GM19351 (cell line): ENCODE measurements at regions not wholly inside any gene's neighbourhood (a gene's known extent, or its start where the extent isn't known, plus 50 kb on each side); places are given as distances from the start of the nearest gene placed in this dataset.

Experiments used
- ATAC-seq: cut with Tn5 transposase; IDR thresholded peaks from one replicate; pipeline ENCODE4 v1.9.1; 2021; ENCODE audit warnings: mild to moderate bottlenecking, moderate library complexity; ENCODE audit not compliant: unreplicated experiment

GRCh38 chr20:24862606-24863005, 86.5 kb upstream of the CST7 start:
- no peak for ATAC-seq

GRCh38 chr20:24863356-24863755, 85.7 kb upstream of the CST7 start:
- ATAC-seq = no peak

DNA sequence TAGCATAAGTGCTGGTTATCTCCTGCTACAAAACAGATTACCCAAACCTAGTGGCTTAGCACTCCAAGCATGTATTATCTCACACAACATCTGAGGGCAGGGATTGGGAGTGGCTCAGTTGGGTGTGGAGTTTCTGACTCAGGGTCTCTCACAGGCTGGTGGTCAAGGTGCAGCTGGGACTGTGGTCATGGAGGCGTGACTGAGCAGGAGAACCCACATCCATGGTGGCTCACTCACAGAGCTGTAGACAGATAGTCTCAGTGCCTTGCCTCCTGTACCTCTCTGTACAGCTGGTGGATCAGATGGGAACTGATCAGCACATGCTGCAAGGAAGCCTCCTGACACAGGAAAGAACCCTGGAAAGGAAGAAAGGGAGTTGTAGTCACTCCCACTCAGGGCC, 83.1 kb upstream of the CST7 start:
- ATAC-seq = no peak

DNA sequence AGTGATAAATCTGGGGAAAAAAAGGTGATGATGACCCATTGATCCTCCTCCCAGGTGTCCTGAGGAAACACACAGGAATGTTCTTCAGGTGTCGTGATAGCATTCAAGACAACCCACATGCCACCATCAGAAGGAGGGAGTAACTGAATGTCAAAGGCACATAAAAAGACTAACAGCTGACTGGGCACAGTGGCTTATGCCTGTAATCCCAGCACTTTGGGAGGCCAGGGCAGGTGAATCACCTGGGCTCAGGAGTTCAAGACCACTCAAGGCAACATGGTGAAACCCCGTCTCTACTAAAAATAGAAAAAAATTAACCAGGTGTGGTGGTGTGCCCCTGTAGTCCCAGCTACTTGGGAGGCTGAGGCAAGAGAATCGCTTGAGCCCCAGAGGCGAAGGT, 82.3 kb upstream of the CST7 start:
- ATAC-seq = no peak

DNA sequence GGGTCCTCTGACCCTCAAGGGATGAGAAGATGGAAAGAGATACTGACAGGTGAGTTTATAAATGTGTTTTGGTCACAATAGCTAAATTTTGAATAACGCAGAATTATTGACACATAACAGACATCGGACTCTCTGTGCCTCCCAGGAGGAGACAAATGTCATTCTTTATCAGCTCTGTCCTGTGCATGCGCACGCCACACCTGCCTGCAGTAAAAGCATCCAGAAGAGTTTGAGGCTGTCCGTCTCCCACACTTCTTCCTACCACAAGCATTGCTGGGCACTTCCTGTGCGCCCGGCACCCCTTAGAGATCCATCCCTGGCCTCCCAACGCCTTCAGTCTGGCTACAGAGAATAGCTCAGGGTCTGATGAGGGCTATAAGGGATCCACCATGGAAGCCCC, 81.5 kb upstream of the CST7 start:
- ATAC-seq = no peak

- no peak for ATAC-seq
Observed at GRCh38 chr20:24868396-24868927, 80.6 kb upstream of the CST7 start.

DNA sequence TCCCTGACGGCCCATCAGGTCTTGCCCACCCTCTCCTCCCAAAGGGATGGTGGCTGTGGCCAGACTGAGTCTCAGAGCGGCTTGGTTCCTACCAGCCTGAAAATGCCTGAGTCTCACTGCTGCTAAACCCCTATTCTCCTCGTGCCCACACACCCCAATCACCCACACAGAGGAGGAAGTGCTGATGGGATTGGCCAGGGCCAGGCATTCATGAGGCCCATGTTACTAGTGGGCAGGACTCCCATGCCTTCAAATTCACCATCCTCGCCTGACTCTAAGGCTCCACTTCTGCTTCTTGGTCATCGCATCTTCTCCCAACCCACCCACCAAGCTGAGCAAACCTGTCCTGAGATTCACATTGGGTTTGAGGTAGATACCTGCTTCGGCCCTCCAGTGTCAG, 80.1 kb upstream of the CST7 start:
- no peak for ATAC-seq

DNA sequence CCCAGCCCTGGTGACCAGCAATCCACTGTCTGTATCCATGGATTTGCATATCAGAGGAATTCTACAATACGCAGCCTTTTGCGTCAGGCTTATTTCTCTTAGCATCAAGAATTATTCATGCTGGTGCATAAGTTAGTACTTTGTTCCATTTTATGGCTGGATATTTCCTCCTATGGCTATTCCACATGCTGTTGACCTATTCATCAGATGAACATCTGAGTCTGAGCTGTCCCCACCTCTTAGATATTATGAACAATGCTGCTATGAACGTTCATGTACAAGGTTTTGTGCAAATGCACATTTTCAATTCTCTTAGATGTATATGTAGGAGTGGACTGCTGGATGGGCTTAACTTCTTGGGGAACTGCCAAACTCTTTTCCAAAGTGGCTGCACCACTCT, 79.0 kb upstream of the CST7 start:
- no peak for ATAC-seq

DNA sequence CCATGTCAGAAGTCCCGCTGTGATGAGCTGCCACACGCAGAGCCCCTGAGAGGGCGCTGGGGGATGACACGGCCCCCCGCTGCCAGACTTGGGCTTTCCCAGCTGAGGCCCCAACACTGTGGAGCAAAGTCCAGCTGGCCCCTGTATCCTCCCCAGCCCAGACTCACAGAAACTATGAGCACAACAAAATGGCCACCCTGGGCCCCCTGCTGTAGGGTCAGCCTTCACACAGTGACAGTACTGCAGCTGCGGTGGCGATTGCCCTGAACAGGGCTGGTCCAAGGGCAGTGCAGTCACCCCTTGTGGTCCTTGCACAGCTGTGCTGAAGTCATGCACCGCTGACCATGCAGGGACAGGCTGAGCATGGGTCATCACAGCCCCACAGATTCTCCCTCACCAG, 78.2 kb upstream of the CST7 start:
- ATAC-seq = no peak

GRCh38 chr20:24871480-24872213, 77.4 kb upstream of the CST7 start:
- ATAC-seq = no peak

DNA sequence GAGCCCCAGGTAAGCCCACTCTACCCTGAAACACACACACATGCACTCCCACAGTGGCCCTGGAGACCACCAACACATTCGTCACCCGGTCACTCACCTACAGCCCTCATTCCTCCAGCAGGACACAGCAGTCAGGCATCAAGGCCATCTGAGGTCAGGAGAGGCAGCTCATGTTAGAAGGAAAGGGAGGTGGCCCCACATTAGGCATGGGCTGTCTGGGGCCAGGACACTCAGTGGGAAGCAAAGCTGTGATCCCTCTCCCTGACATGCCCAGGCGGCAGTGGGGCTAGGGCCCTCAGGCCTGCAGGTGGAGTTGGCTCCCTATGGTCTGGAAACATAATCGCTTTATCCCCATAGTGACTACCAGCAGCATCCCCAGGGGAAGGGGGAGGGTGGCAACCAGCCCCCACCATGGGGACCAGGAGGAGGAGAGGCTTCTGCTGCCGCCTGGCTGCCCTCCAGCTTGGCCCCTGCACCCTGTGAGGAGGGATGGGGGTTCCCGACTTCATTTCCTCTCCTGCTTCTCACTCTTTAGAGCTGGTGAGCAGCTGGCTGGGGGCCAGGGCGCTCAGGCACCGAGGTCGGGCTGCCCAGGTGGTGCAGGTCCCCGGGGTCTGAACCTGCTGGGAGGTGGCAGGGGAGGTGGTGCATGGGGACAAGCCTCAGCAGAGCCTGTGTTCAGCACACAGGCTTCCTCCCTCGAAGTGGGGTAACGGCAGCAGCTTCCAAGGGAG, 76.6 kb upstream of the CST7 start:
- no peak for ATAC-seq

GRCh38 chr20:24873025-24873620, 75.9 kb upstream of the CST7 start:
- no peak for ATAC-seq

DNA sequence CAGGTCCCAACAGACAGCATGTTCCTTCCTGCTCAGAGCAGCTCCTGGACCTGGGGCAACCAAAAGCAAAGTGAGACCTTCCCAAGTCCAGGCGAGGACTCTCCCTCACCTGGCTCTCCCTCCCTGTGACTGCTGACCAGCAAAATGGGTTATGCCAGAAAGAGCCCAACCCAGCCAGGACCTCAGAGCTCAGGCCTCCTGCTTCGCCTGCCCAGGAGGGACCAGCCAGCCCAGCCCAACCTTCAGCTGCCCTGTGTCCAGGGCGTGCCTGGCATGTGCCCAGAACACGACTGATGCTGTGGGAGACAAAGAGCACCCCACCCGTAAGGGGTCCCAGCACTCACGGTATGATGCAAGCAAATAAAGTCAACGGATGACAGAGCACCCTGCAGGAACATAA, 74.0 kb upstream of the CST7 start:
- ATAC-seq = no peak

DNA sequence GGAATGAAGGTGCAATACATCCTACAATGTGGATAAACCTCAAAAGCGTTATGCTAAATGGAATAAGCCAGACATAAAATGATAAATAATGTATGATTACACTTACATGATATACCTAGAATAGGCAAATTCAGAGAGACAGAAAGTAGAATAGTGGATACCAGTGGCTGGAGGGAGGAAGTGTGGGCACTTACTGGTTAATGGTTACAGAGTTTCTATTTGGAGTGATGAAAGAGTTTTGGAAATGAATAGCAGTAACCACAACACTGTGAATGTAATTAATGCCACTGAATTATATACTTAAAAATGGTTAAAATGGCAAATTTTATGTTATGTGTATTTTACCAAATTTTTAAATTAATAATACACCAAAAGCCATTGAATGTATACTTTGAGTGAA, 71.4 kb upstream of the CST7 start:
- no peak for ATAC-seq

GRCh38 chr20:24878657-24879056, 70.4 kb upstream of the CST7 start:
- ATAC-seq = no peak

GRCh38 chr20:24879875-24880274, 69.2 kb upstream of the CST7 start:
- ATAC-seq = no peak

GRCh38 chr20:24880356-24880755, 68.7 kb upstream of the CST7 start:
- ATAC-seq = no peak

GRCh38 chr20:24890286-24890685, 58.8 kb upstream of the CST7 start:
- no peak for ATAC-seq

- no peak for ATAC-seq
Observed at GRCh38 chr20:24891546-24892393, 57.3 kb upstream of the CST7 start.

DNA sequence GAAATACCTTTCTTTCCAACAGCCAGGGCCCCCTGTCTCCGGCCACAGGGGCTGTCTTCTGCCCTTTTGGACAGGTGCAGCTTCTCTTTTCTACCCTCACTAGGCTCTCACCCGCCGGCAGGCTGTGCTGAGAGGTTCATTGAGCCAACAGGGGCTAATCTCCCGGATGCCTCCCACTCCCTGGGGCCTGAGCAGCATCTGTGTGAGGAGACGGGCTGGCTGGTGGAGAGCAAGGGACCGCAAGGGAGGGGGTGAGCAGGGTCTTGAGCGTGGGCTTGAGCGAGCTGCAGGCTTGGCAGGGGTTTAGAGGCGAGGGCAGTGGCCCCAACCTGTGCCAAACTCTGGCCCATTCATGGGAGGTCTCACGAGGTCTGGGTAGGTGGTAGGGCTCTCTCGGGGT, 56.5 kb upstream of the CST7 start:
- no peak for ATAC-seq

DNA sequence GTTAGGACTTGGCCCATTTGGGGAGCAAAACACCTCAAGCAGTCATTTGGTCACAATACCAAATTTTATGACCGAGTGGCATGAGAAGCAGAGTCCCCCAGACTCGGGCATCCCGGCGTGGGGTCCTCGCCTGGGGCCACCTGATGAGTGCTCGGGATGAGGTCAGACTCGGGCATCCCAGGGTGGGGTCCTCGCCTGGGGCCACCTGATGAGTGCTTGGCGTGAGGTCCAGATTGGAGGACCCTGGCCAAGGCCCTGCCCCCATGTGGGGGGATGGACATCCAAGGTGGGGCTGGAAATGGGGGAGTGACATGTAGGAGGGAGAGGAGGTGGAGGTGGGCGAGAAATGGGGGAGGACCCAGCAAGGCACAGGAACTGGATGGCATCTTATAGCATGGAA, 56.1 kb upstream of the CST7 start:
- no peak for ATAC-seq
